OCI-LY1 (cell line): ENCODE measurements at regions not wholly inside any gene's neighbourhood (a gene's known extent, or its start where the extent isn't known, plus 50 kb on each side); places are given as distances from the start of the nearest gene placed in this dataset.

Experiments used
- H2AFZ ChIP-seq: fragments of 200-600 bp; sonication (generic), shearing (Covaris generic); 2 replicates; pipeline ENCODE4 v1.6.0; 2014; ENCODE audit warnings: antibody characterized with exemption, mild to moderate bottlenecking, low read length
- H3F3A ChIP-seq: fragments of 200-600 bp; sonication (generic), shearing (Covaris generic); 2 replicates; pipeline ENCODE4 v1.6.0; 2014; ENCODE audit warnings: mild to moderate bottlenecking, antibody characterized with exemption, low read length, moderate library complexity; ENCODE audit not compliant: insufficient read depth
- H3K27ac ChIP-seq: fragments of 200-600 bp; sonication (generic); 2 replicates; pipeline ENCODE4 v1.5.1; 2014; ENCODE audit warnings: low read length, mixed run types, mild to moderate bottlenecking, low read depth; ENCODE audit not compliant: poor library complexity, severe bottlenecking
- H3K27me3 ChIP-seq: fragments of 200-600 bp; sonication (generic); 2 replicates; pipeline ENCODE4 v1.6.0; 2014; ENCODE audit warnings: antibody characterized with exemption, mild to moderate bottlenecking, low read length, moderate library complexity; ENCODE audit not compliant: insufficient read depth
- H3K36me3 ChIP-seq: fragments of 200-600 bp; sonication (generic); 2 replicates; pipeline ENCODE4 v1.6.1; 2014; ENCODE audit warnings: mild to moderate bottlenecking, antibody characterized with exemption, low read length, moderate library complexity, mixed read lengths; ENCODE audit not compliant: insufficient read depth
- H3K4me1 ChIP-seq: fragments of 200-600 bp; sonication (generic); 2 replicates; pipeline ENCODE4 v1.5.1; 2014; ENCODE audit warnings: mild to moderate bottlenecking, low read length, moderate library complexity; ENCODE audit not compliant: insufficient read depth, severe bottlenecking
- H3K4me2 ChIP-seq: fragments of 200-600 bp; sonication (generic), shearing (Covaris generic); 2 replicates; pipeline ENCODE4 v1.6.1; 2014; ENCODE audit warnings: low read length
- H3K4me3 ChIP-seq: fragments of 200-600 bp; sonication (generic); 2 replicates; pipeline ENCODE4 v1.5.1; 2014; ENCODE audit warnings: low read length, low read depth, mild to moderate bottlenecking, mixed read lengths; ENCODE audit not compliant: poor library complexity, severe bottlenecking
- H3K79me2 ChIP-seq: fragments of 200-600 bp; shearing (Covaris generic); 2 replicates; pipeline ENCODE4 v1.6.1; 2016; ENCODE audit warnings: mixed run types, low read length, mixed read lengths; ENCODE audit not compliant: insufficient read depth
- H3K9ac ChIP-seq: fragments of 200-600 bp; sonication (generic), shearing (Covaris generic); 2 replicates; pipeline ENCODE4 v1.6.1; 2014; ENCODE audit warnings: mild to moderate bottlenecking, low read length, mixed read lengths
- H3K9me2 ChIP-seq: fragments of 200-600 bp; sonication (generic), shearing (Covaris generic); 2 replicates; pipeline ENCODE4 v1.6.1; 2014; ENCODE audit warnings: low read depth, mild to moderate bottlenecking, low read length, mixed read lengths
- H3K9me3 ChIP-seq: fragments of 200-600 bp; shearing (Covaris generic); 2 replicates; pipeline ENCODE4 v1.6.1; 2014; ENCODE audit warnings: low read length, mixed read lengths
- H4K20me1 ChIP-seq: fragments of 200-600 bp; sonication (generic), shearing (Covaris generic); 2 replicates; pipeline ENCODE4 v1.6.0; 2016; ENCODE audit warnings: mild to moderate bottlenecking, low read length; ENCODE audit not compliant: insufficient read depth
- CTCF ChIP-seq: fragments of 200-600 bp; sonication (generic), shearing (Covaris generic); IDR thresholded peaks from 2 replicates; pipeline ENCODE4 v1.5.1; 2017; ENCODE audit warnings: mild to moderate bottlenecking, antibody characterized with exemption, low read length, moderate library complexity, mixed read lengths
- EZH2 ChIP-seq: fragments of 200-600 bp; sonication (generic), shearing (Covaris generic); IDR thresholded peaks from 2 replicates; pipeline ENCODE4 v1.8.0; 2017; ENCODE audit warnings: borderline replicate concordance, mixed run types, mild to moderate bottlenecking, antibody characterized with exemption, low read length, moderate library complexity, mixed read lengths

GRCh38 chr7:18194616-18195015 lies 167.0 kb upstream of the PRPS1L1 start:
- no peaks in the 10 kb centered on the region for H3K9me3 ChIP-seq
- no peaks in the 10 kb centered on the region for H3K27me3 ChIP-seq
- TF ChIP-seq EZH2 = no peak
- no peak overlapping the region for H3K9ac ChIP-seq
- H3K4me3 ChIP-seq = no peak overlapping the region
- H3K4me2 ChIP-seq = no peak overlapping the region
- H3K9me2 ChIP-seq = no peaks in the 10 kb centered on the region
- no peaks in the 10 kb centered on the region for H3K79me2 ChIP-seq
- no peaks in the 10 kb centered on the region for H3K36me3 ChIP-seq
- no peaks in the 10 kb centered on the region for H4K20me1 ChIP-seq
- no peaks in the 10 kb centered on the region for H3F3A ChIP-seq
- H3K27ac ChIP-seq = no peak overlapping the region
- H2AFZ ChIP-seq = no peak overlapping the region
- H3K4me1 ChIP-seq = no peaks in the 10 kb centered on the region

- no peaks in the 10 kb centered on the region for H3K9me3 ChIP-seq
- no peak overlapping the region for H2AFZ ChIP-seq
- no peaks in the 10 kb centered on the region for H3K9me2 ChIP-seq
- H3K79me2 ChIP-seq = no peaks in the 10 kb centered on the region
- H4K20me1 ChIP-seq = no peaks in the 10 kb centered on the region
- no peaks in the 10 kb centered on the region for H3K27me3 ChIP-seq
- H3K4me3 ChIP-seq = no peak overlapping the region
- H3K4me1 ChIP-seq = no peaks in the 10 kb centered on the region
- H3K36me3 ChIP-seq = no peaks in the 10 kb centered on the region
- H3F3A ChIP-seq = no peaks in the 10 kb centered on the region
- no peak overlapping the region for H3K9ac ChIP-seq
- no peak overlapping the region for H3K4me2 ChIP-seq
- no peak overlapping the region for H3K27ac ChIP-seq
- TF ChIP-seq EZH2 = no peak
- TF ChIP-seq CTCF = no peak
These were observed 169.0 kb upstream of the PRPS1L1 start for GRCh38 chr7:18196638-18197037.

- Histone ChIP-seq H3F3A (no peaks in the 10 kb centered on the region), H3K9me2 (no peaks in the 10 kb centered on the region), H3K36me3 (no peaks in the 10 kb centered on the region), H3K9ac (no peak overlapping the region), H3K4me3 (no peak overlapping the region), H2AFZ (no peak overlapping the region), H3K4me2 (no peak overlapping the region), H3K79me2 (no peaks in the 10 kb centered on the region), H3K27me3 (no peaks in the 10 kb centered on the region), H3K27ac (no peak overlapping the region), H3K9me3 (no peaks in the 10 kb centered on the region), H3K4me1 (peaks cover 18% of the 10 kb centered on the region), H4K20me1 (no peaks in the 10 kb centered on the region)
- TF ChIP-seq CTCF (no peak), EZH2 (no peak)
These were observed 171.2 kb upstream of the PRPS1L1 start for GRCh38 chr7:18198868-18199267.

GRCh38 chr7:18200266-18200665 lies 172.6 kb upstream of the PRPS1L1 start:
- H3F3A ChIP-seq = no peaks in the 10 kb centered on the region
- no peak overlapping the region for H3K9ac ChIP-seq
- no peaks in the 10 kb centered on the region for H3K27me3 ChIP-seq
- no peak overlapping the region for H3K27ac ChIP-seq
- H3K4me2 ChIP-seq = no peak overlapping the region
- H3K36me3 ChIP-seq = no peaks in the 10 kb centered on the region
- H3K79me2 ChIP-seq = no peaks in the 10 kb centered on the region
- H3K9me3 ChIP-seq = no peaks in the 10 kb centered on the region
- no peaks in the 10 kb centered on the region for H4K20me1 ChIP-seq
- no peak for TF ChIP-seq EZH2
- TF ChIP-seq CTCF = no peak
- no peak overlapping the region for H2AFZ ChIP-seq
- H3K4me3 ChIP-seq = no peak overlapping the region
- no peaks in the 10 kb centered on the region for H3K9me2 ChIP-seq
- peaks cover 18% of the 10 kb centered on the region for H3K4me1 ChIP-seq
